GM13976 (cell line): ENCODE measurements at regions not wholly inside any gene's neighbourhood (a gene's known extent, or its start where the extent isn't known, plus 50 kb on each side); places are given as distances from the start of the nearest gene placed in this dataset.

ENCODE experiments used
- DNase-seq: peaks from one replicate; pipeline ENCODE4 v3.0.0; 2012; ENCODE audit warnings: low spot score
- in situ Hi-C: fragments of 300-500 bp; cut with MboI; formaldehyde crosslinking; loops from one replicate; pipeline ENCODE4 v1.12.0; 2022; ENCODE audit warnings: low sequenced_read_pairs, mixed read lengths, inconsistent platforms; ENCODE audit not compliant: unreplicated experiment
- TF ChIP-seq, protein P1 (sequence below): IDR thresholded peaks from 2 replicates; pipeline ENCODE4 v1.5.1; 2012; ENCODE audit warnings: borderline replicate concordance, mild to moderate bottlenecking; ENCODE audit not compliant: insufficient read depth; ENCODE audit errors: extremely low read depth, missing control alignments, control extremely low read depth

DNA sequence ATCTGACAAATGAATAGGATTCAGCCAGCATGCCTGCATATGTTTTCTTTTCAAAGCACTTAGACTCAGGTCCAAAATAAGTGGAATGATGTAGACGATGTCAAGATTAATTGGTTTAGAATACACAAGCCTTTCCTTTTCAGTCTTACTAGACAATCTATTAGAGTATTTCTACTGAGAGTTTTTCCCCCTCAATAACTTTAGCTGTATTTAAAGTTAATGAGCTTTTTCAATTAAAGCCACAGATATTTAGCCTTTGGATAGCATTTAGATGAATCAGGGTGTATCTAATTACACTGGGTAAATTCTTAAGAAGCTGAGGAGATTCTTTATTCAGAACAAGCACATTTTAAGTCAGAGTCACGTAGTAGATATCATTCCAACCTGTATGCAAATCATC, 198.7 kb upstream of the MPDZ start:
- TF ChIP-seq, protein P1, sequence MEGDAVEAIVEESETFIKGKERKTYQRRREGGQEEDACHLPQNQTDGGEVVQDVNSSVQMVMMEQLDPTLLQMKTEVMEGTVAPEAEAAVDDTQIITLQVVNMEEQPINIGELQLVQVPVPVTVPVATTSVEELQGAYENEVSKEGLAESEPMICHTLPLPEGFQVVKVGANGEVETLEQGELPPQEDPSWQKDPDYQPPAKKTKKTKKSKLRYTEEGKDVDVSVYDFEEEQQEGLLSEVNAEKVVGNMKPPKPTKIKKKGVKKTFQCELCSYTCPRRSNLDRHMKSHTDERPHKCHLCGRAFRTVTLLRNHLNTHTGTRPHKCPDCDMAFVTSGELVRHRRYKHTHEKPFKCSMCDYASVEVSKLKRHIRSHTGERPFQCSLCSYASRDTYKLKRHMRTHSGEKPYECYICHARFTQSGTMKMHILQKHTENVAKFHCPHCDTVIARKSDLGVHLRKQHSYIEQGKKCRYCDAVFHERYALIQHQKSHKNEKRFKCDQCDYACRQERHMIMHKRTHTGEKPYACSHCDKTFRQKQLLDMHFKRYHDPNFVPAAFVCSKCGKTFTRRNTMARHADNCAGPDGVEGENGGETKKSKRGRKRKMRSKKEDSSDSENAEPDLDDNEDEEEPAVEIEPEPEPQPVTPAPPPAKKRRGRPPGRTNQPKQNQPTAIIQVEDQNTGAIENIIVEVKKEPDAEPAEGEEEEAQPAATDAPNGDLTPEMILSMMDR: no peak
- in situ Hi-C loops: no loop called here
- DNase-seq: no peak

DNA sequence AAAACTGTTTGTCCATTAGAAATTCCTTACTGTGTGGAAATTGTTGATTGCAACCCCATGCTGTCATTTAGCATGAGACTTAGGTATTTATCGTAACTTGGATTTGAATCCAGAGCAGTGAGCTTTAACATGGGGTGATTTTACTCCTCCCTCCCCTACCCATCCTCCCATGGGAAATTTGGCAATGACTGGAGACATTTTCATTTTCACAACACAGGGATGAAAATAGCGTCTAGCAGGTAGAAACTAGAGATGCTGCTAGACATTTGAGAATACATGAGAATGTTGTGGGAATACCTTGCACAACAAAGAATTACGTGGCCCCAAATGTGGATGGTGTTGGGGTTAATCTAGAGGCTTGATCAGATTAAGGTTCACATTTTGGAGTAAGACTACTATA, 191.3 kb upstream of the MPDZ start:
- in situ Hi-C loops: no loop called here
- TF ChIP-seq, protein P1: no peak
- no peak for DNase-seq

DNA sequence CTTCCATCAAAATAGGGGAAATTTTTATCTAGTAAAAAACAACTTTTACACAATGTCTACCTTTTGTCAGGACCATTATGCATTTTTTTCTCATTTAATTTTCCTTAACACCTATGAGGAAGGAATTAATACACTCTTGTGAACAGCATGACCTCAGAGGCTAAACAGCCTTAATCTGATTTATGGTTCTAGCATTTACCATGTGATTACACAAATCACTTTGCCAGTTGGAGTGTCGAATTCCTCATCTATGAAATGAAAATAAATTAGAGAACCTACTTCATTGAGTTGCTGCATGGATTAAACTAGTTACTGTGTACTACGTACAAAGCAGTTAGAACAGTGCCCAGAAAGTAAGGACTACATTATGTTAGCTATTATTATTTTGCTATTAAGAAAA, 187.7 kb upstream of the MPDZ start:
- TF ChIP-seq, protein P1: no peak
- in situ Hi-C loops: no loop called here
- no peak for DNase-seq

DNA sequence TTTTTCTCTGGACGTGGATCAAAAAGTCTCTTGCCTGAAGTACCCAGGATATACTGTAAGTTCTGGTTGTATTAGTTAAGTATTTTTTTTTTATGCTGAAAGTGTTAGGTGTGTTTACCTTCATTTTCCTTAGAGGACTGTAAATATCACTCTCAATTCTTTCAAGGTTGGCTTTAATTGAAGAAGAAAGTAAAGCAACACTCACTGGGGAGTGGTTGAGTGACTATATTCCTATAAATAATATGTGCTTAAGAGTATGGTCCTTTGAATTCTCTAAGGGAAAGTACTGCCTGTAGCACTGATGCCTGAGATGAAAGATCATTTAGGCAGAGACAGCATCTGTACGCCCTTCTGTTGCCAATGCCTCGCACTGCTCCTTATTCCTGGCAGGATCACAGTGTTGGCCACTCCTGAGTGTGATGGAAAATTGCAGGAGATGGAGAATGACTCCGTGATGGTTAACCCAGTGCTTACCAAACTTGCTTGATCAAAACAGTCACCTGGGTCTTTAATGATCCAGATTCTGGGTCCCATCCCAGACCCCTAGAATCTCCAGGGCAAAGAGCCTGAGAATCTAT, 182.0 kb upstream of the MPDZ start:
- in situ Hi-C loops: no loop called here
- TF ChIP-seq, protein P1: no peak
- DNase-seq: no peak

DNA sequence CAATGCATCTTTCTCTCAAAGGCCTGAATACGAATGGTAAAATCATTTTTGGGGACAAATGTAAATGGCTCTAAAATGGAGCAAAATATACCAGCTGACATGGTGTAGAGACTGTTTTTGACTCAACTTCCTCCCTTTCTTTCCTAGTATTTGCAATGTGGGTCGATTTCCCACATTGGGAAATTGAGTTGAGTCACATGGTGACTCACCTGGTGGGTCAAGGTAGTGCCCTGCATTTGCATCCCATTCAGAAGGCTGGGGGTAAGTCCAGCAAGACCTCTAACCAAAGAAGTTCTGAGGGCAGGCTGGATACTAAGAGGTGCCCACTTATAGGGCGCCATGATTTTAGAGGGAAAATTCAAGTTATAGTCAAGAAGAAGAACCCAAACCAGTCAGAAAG, 179.6 kb upstream of the MPDZ start:
- TF ChIP-seq, protein P1: no peak
- in situ Hi-C loops: no loop called here
- DNase-seq: no peak

DNA sequence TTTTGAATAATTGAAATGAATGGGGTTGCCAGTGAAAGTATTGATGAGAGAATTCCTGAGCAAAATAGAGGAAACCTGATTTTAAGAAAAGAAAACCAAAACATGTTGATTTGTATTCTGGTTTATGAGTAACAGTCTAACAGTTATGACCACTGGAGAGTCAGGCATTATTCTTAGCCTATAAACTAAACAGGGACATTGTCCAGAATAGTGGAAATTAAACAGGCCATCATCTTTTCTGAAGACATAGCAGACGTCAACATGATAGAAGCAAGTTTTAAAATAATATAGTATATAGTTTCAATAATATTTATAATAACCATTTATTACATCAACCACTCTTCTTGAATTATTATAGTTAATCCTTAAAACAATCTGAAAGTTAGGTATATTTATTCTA, 178.3 kb upstream of the MPDZ start:
- DNase-seq: no peak
- in situ Hi-C loops: no loop called here
- TF ChIP-seq, protein P1: no peak

DNA sequence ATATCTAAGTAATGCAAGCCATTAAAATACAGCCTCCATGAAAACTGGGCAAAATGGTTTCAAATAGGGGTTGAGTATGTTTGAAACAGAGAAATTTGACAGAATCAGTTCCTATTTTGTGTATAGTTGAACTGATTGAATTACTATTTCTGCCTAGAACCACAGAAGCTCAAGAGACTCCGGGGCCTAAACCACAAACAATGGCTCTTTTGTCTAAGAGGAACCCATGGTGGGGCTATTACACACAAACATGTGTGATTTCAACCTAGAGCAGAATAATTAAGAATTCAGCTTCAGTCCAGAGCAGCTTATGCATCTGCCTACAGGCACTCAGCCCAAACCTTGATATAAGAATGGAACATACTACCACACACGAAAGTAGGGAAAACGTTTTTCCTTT, 171.2 kb upstream of the MPDZ start:
- in situ Hi-C loops: no loop called here
- DNase-seq: no peak
- TF ChIP-seq, protein P1: no peak
